Rectal smooth muscle tissue (tissue), 1 donor: ENCODE measurements at regions not wholly inside any gene's neighbourhood (a gene's known extent, or its start where the extent isn't known, plus 50 kb on each side); places are given as distances from the start of the nearest gene placed in this dataset.

Experiments used
- H3K27ac ChIP-seq: one replicate; pipeline ENCODE4 v1.7.0; 2013; ENCODE audit warnings: low read depth, low read length, inconsistent platforms
- H3K27me3 ChIP-seq: one replicate; pipeline ENCODE4 v1.7.0; 2013; ENCODE audit warnings: low read length; ENCODE audit not compliant: control insufficient read depth, insufficient read depth
- H3K36me3 ChIP-seq: one replicate; pipeline ENCODE4 v1.7.0; 2013; ENCODE audit warnings: low read length; ENCODE audit not compliant: control insufficient read depth, insufficient read depth
- H3K4me1 ChIP-seq: one replicate; pipeline ENCODE4 v1.7.0; 2013; ENCODE audit warnings: low read length; ENCODE audit not compliant: control insufficient read depth, insufficient read depth
- H3K4me3 ChIP-seq: one replicate; pipeline ENCODE4 v1.7.0; 2013; ENCODE audit warnings: low read length
- H3K9ac ChIP-seq: one replicate; pipeline ENCODE4 v1.7.0; 2013; ENCODE audit warnings: low read length

- Histone ChIP-seq H3K4me1 (no peaks in the 10 kb centered on the region), H3K27me3 (no peaks in the 10 kb centered on the region), H3K27ac (no peak overlapping the region), H3K9ac (no peak overlapping the region), H3K4me3 (no peak overlapping the region), H3K36me3 (no peaks in the 10 kb centered on the region)
Measured at GRCh38 chr10:111207500-111207899, 130.7 kb downstream of the ADRA2A start.

GRCh38 chr10:111208951-111209350, 132.1 kb downstream of the ADRA2A start:
- Histone ChIP-seq H3K27me3 (no peaks in the 10 kb centered on the region), H3K4me1 (no peaks in the 10 kb centered on the region), H3K36me3 (no peaks in the 10 kb centered on the region), H3K9ac (no peak overlapping the region), H3K27ac (no peak overlapping the region), H3K4me3 (no peak overlapping the region)

GRCh38 chr10:111209692-111210091, 132.9 kb downstream of the ADRA2A start:
- Histone ChIP-seq H3K4me3 (no peak overlapping the region), H3K27me3 (no peaks in the 10 kb centered on the region), H3K4me1 (no peaks in the 10 kb centered on the region), H3K36me3 (no peaks in the 10 kb centered on the region), H3K27ac (no peak overlapping the region), H3K9ac (no peak overlapping the region)

- H3K4me3 ChIP-seq = no peak overlapping the region
- no peaks in the 10 kb centered on the region for H3K27me3 ChIP-seq
Measured at GRCh38 chr10:111211241-111211640, 134.4 kb downstream of the ADRA2A start.

GRCh38 chr10:111211706-111212105, 134.9 kb downstream of the ADRA2A start:
- no peaks in the 10 kb centered on the region for H3K36me3 ChIP-seq
- H3K27ac ChIP-seq = no peak overlapping the region
- no peak overlapping the region for H3K4me3 ChIP-seq
- no peaks in the 10 kb centered on the region for H3K27me3 ChIP-seq
- H3K4me1 ChIP-seq = no peaks in the 10 kb centered on the region
- H3K9ac ChIP-seq = no peak overlapping the region

More at GRCh38 chr10:111211241-111211640, 134.4 kb downstream of the ADRA2A start:
- Histone ChIP-seq H3K27ac (no peak overlapping the region), H3K9ac (no peak overlapping the region), H3K4me1 (no peaks in the 10 kb centered on the region), H3K36me3 (no peaks in the 10 kb centered on the region)

- no peaks in the 10 kb centered on the region for H3K27me3 ChIP-seq
- H3K4me1 ChIP-seq = no peaks in the 10 kb centered on the region
- H3K36me3 ChIP-seq = no peaks in the 10 kb centered on the region
- no peak overlapping the region for H3K4me3 ChIP-seq
- no peak overlapping the region for H3K9ac ChIP-seq
- no peak overlapping the region for H3K27ac ChIP-seq
Measured at GRCh38 chr10:111221682-111222480, 145.1 kb downstream of the ADRA2A start.

GRCh38 chr10:111222961-111223360, 146.1 kb downstream of the ADRA2A start:
- no peaks in the 10 kb centered on the region for H3K36me3 ChIP-seq
- H3K4me3 ChIP-seq = no peak overlapping the region
- H3K27ac ChIP-seq = no peak overlapping the region
- H3K27me3 ChIP-seq = no peaks in the 10 kb centered on the region
- H3K9ac ChIP-seq = no peak overlapping the region
- no peaks in the 10 kb centered on the region for H3K4me1 ChIP-seq

- Histone ChIP-seq H3K9ac (no peak overlapping the region), H3K27ac (no peak overlapping the region), H3K27me3 (no peaks in the 10 kb centered on the region), H3K4me3 (no peak overlapping the region), H3K4me1 (no peaks in the 10 kb centered on the region), H3K36me3 (no peaks in the 10 kb centered on the region)
Measured at GRCh38 chr10:111231779-111232178, 154.9 kb downstream of the ADRA2A start.

GRCh38 chr10:111233439-111233838, 156.6 kb downstream of the ADRA2A start:
- Histone ChIP-seq H3K27me3 (no peaks in the 10 kb centered on the region), H3K4me1 (no peaks in the 10 kb centered on the region), H3K4me3 (no peak overlapping the region), H3K9ac (no peak overlapping the region), H3K27ac (no peak overlapping the region), H3K36me3 (no peaks in the 10 kb centered on the region)

GRCh38 chr10:111234234-111234913, 157.5 kb downstream of the ADRA2A start:
- Histone ChIP-seq H3K4me1 (no peaks in the 10 kb centered on the region), H3K36me3 (no peaks in the 10 kb centered on the region), H3K9ac (no peak overlapping the region), H3K27me3 (no peaks in the 10 kb centered on the region), H3K27ac (no peak overlapping the region), H3K4me3 (no peak overlapping the region)

GRCh38 chr10:111234914-111235302, 158.1 kb downstream of the ADRA2A start:
- H3K36me3 ChIP-seq = no peaks in the 10 kb centered on the region
- no peak overlapping the region for H3K4me3 ChIP-seq
- no peaks in the 10 kb centered on the region for H3K4me1 ChIP-seq
- no peaks in the 10 kb centered on the region for H3K27me3 ChIP-seq
- H3K27ac ChIP-seq = no peak overlapping the region
- H3K9ac ChIP-seq = no peak overlapping the region

GRCh38 chr10:111240348-111240747, 163.5 kb downstream of the ADRA2A start:
- Histone ChIP-seq H3K4me3 (no peak overlapping the region), H3K9ac (no peak overlapping the region), H3K27me3 (no peaks in the 10 kb centered on the region), H3K27ac (no peak overlapping the region), H3K4me1 (no peaks in the 10 kb centered on the region), H3K36me3 (no peaks in the 10 kb centered on the region)

- Histone ChIP-seq H3K27me3 (no peaks in the 10 kb centered on the region), H3K27ac (no peak overlapping the region), H3K9ac (no peak overlapping the region), H3K4me1 (no peaks in the 10 kb centered on the region), H3K4me3 (no peak overlapping the region), H3K36me3 (no peaks in the 10 kb centered on the region)
Measured at GRCh38 chr10:111243126-111243525, 166.3 kb downstream of the ADRA2A start.
